Epithelial cell of proximal tubule (primary cell): ENCODE measurements at regions not wholly inside any gene's neighbourhood (a gene's known extent, or its start where the extent isn't known, plus 50 kb on each side); places are given as distances from the start of the nearest gene placed in this dataset.
"Not testable (repeated sequence)": the region's sequence is repeated elsewhere in the genome, so short reads cannot be mapped to it uniquely, and the experiment has no call there.

Source experiments
- DNase-seq: peaks from one replicate; pipeline ENCODE4 v3.0.0-alpha.2; 2011; ENCODE audit warnings: low read depth
- H3K4me3 ChIP-seq: 2 replicates; pipeline ENCODE4 v1.5.1; 2011; ENCODE audit warnings: low read depth, mild to moderate bottlenecking, low read length
- CTCF ChIP-seq: conservative IDR thresholded peaks from 2 replicates; pipeline ENCODE4 v1.5.1; 2012; ENCODE audit warnings: low read depth, mild to moderate bottlenecking, low read length

GRCh38 chr21:21864321-21864840, 866.2 kb downstream of the NCAM2 start:
- H3K4me3 ChIP-seq = no peak overlapping the region
- DNase-seq = no peak
- TF ChIP-seq CTCF = no peak

- H3K4me3 ChIP-seq = no peak overlapping the region
- DNase-seq = no peak
- TF ChIP-seq CTCF = no peak
These were observed 899.2 kb downstream of the NCAM2 start for GRCh38 chr21:21897275-21897883.

- TF ChIP-seq CTCF = no peak
- no peak for DNase-seq
- H3K4me3 ChIP-seq = no peak overlapping the region
These were observed 900.6 kb downstream of the NCAM2 start for GRCh38 chr21:21898801-21899200.

- not testable (repeated sequence) for H3K4me3 ChIP-seq, DNase-seq
These were observed 904.2 kb downstream of the NCAM2 start for GRCh38 chr21:21902416-21902815.

- H3K4me3 ChIP-seq = no peak overlapping the region
- DNase-seq = no peak
- TF ChIP-seq CTCF = no peak
These were observed 909.1 kb downstream of the NCAM2 start for GRCh38 chr21:21907271-21907670.

GRCh38 chr21:21915816-21916215, 917.6 kb downstream of the NCAM2 start:
- no peak for DNase-seq
- no peak overlapping the region for H3K4me3 ChIP-seq
- TF ChIP-seq CTCF = no peak

- no peak for DNase-seq
- TF ChIP-seq CTCF = peak; percentile 53
- H3K4me3 ChIP-seq = no peak overlapping the region
These were observed 923.4 kb downstream of the NCAM2 start for GRCh38 chr21:21921410-21922232.
